Choroid plexus epithelial cell (primary cell): ENCODE measurements at regions not wholly inside any gene's neighbourhood (a gene's known extent, or its start where the extent isn't known, plus 50 kb on each side); places are given as distances from the start of the nearest gene placed in this dataset.

Experiments used
- DNase-seq: peaks from one replicate; pipeline ENCODE4 v3.0.0-alpha.2; 2010; ENCODE audit warnings: low read depth
- H3K4me3 ChIP-seq: 2 replicates; pipeline ENCODE4 v1.5.1; 2011; ENCODE audit warnings: low read depth, mild to moderate bottlenecking, control low read depth, low read length, moderate library complexity
- CTCF ChIP-seq: conservative IDR thresholded peaks from 2 replicates; pipeline ENCODE4 v1.5.1; 2011; ENCODE audit warnings: low read depth, mild to moderate bottlenecking, control low read depth, inconsistent platforms, low read length, moderate library complexity

GRCh38 chr7:41222746-41223145 is 480.1 kb downstream of the INHBA start:
- DNase-seq = peak; percentile 78
- no peak for TF ChIP-seq CTCF
- no peak overlapping the region for H3K4me3 ChIP-seq

GRCh38 chr7:41220266-41220665 is 482.6 kb downstream of the INHBA start:
- TF ChIP-seq CTCF = no peak
- no peak for DNase-seq
- H3K4me3 ChIP-seq = no peak overlapping the region

GRCh38 chr7:41219276-41219675 is 483.6 kb downstream of the INHBA start:
- H3K4me3 ChIP-seq = no peak overlapping the region
- DNase-seq = peak; percentile 50
- no peak for TF ChIP-seq CTCF

- TF ChIP-seq CTCF = no peak
- H3K4me3 ChIP-seq = no peak overlapping the region
- DNase-seq = no peak
These were observed 485.6 kb downstream of the INHBA start for GRCh38 chr7:41217306-41217705.

- H3K4me3 ChIP-seq = no peak overlapping the region
- TF ChIP-seq CTCF = no peak
- DNase-seq = no peak
These were observed 495.7 kb downstream of the INHBA start for GRCh38 chr7:41207141-41207540.

GRCh38 chr7:41206267-41206666 is 496.6 kb downstream of the INHBA start:
- no peak overlapping the region for H3K4me3 ChIP-seq
- no peak for TF ChIP-seq CTCF
- no peak for DNase-seq

GRCh38 chr7:41205600-41205999 is 497.3 kb downstream of the INHBA start:
- DNase-seq = no peak
- H3K4me3 ChIP-seq = no peak overlapping the region
- no peak for TF ChIP-seq CTCF
